ENCODE measurements at regions not wholly inside any gene's neighbourhood (a gene's known extent, or its start where the extent isn't known, plus 50 kb on each side); places are given as distances from the start of the nearest gene placed in this dataset.

DNA sequence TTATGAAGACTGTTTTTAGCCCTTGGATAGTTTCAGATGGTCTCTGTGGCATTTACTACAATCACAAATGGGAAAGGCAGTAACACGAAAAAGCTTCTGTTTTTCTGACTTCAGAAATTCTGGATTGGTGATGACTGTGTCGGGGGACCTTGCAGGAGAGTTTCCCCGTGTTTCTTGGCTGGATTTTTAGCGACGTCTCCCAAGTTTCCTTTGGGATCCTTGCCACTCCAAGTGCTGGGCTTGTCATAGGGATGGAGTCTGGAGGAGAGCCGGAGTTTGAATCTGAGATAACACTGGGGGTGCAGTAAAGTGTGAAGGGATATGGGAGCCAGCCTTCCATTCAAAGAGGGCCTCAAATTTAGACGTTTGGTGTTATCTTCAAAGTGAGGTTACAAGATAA, 179.0 kb downstream of the SNX10 start:
- TF ChIP-seq, protein P1, sequence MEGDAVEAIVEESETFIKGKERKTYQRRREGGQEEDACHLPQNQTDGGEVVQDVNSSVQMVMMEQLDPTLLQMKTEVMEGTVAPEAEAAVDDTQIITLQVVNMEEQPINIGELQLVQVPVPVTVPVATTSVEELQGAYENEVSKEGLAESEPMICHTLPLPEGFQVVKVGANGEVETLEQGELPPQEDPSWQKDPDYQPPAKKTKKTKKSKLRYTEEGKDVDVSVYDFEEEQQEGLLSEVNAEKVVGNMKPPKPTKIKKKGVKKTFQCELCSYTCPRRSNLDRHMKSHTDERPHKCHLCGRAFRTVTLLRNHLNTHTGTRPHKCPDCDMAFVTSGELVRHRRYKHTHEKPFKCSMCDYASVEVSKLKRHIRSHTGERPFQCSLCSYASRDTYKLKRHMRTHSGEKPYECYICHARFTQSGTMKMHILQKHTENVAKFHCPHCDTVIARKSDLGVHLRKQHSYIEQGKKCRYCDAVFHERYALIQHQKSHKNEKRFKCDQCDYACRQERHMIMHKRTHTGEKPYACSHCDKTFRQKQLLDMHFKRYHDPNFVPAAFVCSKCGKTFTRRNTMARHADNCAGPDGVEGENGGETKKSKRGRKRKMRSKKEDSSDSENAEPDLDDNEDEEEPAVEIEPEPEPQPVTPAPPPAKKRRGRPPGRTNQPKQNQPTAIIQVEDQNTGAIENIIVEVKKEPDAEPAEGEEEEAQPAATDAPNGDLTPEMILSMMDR (conservative IDR thresholded peaks at IDR 0.05; ENCODE audit: low read depth, low read length) = no peak
- TF ChIP-seq EZH2 (IDR thresholded peaks at IDR 0.05; ENCODE audit: low read length, unreplicated experiment) = no peak

All from PC-3 (cell line).